C4-2B (cell line): ENCODE measurements at regions not wholly inside any gene's neighbourhood (a gene's known extent, or its start where the extent isn't known, plus 50 kb on each side); places are given as distances from the start of the nearest gene placed in this dataset.

ENCODE experiments used
- ZFX ChIP-seq: fragments of 450-650 bp; IDR thresholded peaks from 2 replicates; pipeline ENCODE4 v1.6.1; 2017
- TF ChIP-seq, protein P1 (sequence below): fragments of 450-650 bp; conservative IDR thresholded peaks from 2 replicates; pipeline ENCODE4 v1.5.1; 2017; ENCODE audit warnings: mild to moderate bottlenecking

GRCh38 chr3:152209060-152209459 is 59.7 kb upstream of the MBNL1 start:
- TF ChIP-seq, protein P1, sequence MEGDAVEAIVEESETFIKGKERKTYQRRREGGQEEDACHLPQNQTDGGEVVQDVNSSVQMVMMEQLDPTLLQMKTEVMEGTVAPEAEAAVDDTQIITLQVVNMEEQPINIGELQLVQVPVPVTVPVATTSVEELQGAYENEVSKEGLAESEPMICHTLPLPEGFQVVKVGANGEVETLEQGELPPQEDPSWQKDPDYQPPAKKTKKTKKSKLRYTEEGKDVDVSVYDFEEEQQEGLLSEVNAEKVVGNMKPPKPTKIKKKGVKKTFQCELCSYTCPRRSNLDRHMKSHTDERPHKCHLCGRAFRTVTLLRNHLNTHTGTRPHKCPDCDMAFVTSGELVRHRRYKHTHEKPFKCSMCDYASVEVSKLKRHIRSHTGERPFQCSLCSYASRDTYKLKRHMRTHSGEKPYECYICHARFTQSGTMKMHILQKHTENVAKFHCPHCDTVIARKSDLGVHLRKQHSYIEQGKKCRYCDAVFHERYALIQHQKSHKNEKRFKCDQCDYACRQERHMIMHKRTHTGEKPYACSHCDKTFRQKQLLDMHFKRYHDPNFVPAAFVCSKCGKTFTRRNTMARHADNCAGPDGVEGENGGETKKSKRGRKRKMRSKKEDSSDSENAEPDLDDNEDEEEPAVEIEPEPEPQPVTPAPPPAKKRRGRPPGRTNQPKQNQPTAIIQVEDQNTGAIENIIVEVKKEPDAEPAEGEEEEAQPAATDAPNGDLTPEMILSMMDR = no peak
- TF ChIP-seq ZFX = no peak
